GM12874 (cell line): ENCODE measurements at regions not wholly inside any gene's neighbourhood (a gene's known extent, or its start where the extent isn't known, plus 50 kb on each side); places are given as distances from the start of the nearest gene placed in this dataset.

Experiments
- TF ChIP-seq, protein P1 (sequence below): IDR thresholded peaks from 2 replicates; pipeline ENCODE4 v1.5.1; 2011; ENCODE audit warnings: low read depth, mild to moderate bottlenecking, control low read depth, low read length, moderate library complexity; ENCODE audit not compliant: insufficient read depth

DNA sequence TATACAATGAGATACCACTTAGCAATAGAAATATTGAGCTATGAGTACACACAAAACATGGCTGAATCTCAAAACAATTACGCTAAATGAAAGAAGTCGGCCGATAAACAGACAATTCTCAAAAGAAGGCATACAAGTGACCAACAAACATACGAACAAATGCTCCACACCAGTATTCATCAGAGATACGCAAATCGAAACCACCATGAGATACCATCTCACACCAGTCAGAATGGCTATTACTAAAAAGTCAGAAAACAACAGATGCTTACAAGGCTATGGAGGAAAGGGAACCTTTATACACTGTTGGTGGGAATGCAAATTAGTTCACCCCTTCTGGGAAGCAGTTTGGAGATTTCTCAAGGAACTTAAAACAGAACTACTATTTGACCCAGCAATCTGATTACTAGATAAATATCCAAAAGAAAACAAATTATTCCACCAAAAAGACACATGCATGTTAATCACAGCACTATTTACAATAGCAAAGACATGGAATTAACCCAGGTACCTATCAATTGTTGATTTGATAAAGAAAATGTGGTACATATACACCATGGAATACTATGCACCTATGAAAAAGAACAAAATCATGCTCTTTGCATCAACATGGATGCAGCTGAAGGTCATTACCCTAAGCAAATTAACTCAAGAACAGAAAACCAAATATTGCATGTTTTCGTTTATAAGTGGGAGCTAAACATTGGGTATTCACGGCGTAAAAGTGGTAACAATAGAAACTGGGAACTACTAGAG lies 90.9 kb upstream of the GRAMD1B start:
- TF ChIP-seq, protein P1, sequence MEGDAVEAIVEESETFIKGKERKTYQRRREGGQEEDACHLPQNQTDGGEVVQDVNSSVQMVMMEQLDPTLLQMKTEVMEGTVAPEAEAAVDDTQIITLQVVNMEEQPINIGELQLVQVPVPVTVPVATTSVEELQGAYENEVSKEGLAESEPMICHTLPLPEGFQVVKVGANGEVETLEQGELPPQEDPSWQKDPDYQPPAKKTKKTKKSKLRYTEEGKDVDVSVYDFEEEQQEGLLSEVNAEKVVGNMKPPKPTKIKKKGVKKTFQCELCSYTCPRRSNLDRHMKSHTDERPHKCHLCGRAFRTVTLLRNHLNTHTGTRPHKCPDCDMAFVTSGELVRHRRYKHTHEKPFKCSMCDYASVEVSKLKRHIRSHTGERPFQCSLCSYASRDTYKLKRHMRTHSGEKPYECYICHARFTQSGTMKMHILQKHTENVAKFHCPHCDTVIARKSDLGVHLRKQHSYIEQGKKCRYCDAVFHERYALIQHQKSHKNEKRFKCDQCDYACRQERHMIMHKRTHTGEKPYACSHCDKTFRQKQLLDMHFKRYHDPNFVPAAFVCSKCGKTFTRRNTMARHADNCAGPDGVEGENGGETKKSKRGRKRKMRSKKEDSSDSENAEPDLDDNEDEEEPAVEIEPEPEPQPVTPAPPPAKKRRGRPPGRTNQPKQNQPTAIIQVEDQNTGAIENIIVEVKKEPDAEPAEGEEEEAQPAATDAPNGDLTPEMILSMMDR, result no peak

DNA sequence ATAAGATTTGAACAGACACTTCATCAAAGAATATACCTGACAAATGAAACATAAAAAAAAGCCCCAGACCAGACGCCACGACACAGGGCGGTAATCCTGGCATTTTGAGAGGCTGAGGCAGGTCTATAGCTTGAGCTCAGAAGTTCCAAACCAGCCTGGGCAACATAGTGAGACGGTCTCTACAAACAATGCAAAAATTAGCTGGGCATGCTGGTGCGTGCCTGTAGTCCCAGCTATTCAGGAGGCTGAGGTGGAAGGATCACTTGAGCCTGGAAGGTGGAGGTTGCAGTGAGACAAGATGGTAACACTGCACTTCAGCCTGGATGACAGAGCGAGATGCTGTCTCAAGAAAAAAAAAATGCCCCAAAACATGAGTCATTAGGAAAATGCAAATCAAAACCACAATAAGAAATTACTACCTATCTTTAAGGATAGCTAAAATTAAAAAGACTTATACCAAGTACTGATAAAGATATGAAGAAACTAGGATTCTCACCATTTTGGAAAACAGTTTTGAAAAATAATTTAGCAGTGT lies 91.7 kb upstream of the GRAMD1B start:
- TF ChIP-seq, protein P1, result no peak

DNA sequence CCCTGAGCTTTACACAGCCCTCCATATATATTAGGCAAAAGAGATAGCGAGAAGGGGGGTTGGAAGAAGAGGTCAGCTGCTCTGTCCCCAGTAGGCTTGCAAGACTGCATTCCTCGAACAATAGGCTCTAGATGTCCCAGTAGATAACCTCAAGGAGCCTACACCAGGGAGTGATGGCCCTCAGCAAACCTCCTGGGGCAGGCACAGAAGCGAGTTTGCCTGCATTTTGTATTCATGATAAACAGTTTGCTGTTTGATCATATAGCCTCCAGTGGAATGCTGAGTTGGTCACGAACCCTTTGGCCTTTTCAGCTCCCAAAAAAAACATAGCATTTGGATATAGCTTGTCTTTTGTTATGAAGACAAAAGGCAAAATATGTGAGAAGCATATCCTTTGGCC lies 95.1 kb upstream of the GRAMD1B start:
- TF ChIP-seq, protein P1, result no peak

DNA sequence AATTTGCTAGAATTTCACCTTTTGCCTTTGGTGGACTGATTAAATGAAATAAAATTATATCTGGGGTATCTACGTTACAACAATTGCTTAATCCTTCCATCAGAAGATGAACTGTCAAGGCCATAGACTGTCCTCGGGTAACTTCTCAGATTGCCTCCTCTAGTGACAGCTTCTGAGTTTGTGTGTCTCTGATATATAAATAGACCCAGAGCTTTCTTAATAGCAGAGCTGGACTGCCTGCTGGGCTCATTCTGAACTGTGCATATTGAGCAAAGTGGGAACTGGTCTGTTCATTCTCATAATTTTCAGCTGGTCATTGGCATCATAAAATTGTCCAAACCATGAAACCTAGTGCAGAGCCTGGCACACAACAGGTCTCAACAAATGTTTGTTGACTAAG lies 99.1 kb upstream of the GRAMD1B start:
- TF ChIP-seq, protein P1, result no peak

DNA sequence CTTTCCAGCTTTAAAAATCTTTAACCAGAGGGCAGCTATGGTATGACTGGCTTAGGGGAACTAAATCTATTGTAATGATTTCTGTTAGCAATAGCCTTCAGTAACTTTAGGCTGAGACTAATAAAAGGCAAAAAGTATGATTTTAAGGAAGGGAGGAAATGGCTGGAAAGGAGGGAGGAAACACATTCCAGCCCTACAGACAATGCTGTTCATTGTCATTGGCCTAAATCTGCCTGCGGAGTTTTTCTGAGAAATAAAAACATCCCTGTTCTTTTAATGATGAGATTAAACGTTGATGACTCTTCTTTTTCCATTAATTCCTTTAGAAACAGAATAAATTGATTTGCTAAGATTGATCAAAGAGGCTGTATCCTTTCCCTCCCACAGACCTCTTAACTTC lies 99.6 kb upstream of the GRAMD1B start:
- TF ChIP-seq, protein P1, result no peak

DNA sequence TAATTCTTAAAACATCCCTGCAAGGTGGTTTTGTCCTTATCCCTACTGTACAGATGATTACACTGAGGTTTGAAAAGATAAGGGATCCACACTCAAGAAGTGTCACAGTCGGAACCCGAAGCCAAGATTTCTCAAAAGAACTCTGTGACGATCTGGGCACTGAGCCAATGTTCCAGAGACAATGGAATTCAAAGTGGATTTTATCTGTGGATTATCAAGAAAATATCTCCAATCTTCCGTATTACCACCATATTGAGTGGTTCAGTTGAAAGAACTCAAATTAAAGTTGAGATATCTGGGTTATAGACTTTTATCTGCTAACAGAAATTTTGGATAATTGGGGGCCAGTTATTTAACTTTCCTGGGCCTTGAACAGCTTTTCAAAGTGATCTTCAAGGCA lies 100.0 kb upstream of the GRAMD1B start:
- TF ChIP-seq, protein P1, result no peak

DNA sequence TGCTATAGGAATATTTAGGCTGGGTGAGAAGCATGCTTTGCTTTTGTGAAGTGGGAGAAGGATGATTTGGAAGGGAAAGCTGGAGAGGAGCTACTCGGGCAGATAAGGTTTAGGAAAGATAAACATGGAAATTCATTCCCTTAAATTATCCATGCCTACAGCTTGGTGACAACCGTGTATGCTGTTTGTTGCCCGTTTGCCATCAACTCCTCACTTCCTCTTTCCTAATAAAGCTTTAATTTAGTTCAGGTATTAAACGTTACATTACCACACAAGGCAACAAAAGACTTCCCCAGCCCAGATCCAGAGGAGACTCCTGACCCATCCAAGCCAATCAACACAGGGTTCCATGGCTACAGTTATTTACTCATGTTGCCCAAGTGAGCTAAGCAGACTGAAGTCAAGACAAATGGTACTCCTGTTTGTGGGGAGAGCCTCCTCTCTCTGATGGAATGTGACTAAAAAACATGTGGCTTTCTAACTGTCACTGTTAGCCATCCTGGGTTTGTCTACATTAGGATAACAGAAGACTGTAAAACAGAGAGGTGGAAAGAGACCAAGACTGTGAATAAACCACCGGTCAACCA lies 101.7 kb upstream of the GRAMD1B start:
- TF ChIP-seq, protein P1, result no peak
